Endothelial cell of umbilical vein (primary cell): ENCODE measurements at regions not wholly inside any gene's neighbourhood (a gene's known extent, or its start where the extent isn't known, plus 50 kb on each side); places are given as distances from the start of the nearest gene placed in this dataset.

Source experiments
- EZH2 ChIP-seq: IDR thresholded peaks from 2 replicates; pipeline ENCODE4 v1.6.1; 2012; ENCODE audit warnings: borderline replicate concordance, low read depth, mild to moderate bottlenecking, moderate library complexity, low read length, inconsistent platforms; ENCODE audit not compliant: severe bottlenecking
- FOS ChIP-seq: IDR thresholded peaks from 2 replicates; pipeline ENCODE4 v1.6.1; 2011; ENCODE audit warnings: mild to moderate bottlenecking, low read length, moderate library complexity, borderline replicate concordance; ENCODE audit not compliant: insufficient read depth
- GATA2 ChIP-seq: IDR thresholded peaks from 2 replicates; pipeline ENCODE4 v1.7.0; 2011; ENCODE audit warnings: low read depth, mild to moderate bottlenecking, moderate library complexity, mixed read lengths, low read length; ENCODE audit not compliant: insufficient read length, insufficient read depth
- JUN ChIP-seq: IDR thresholded peaks from 2 replicates; pipeline ENCODE4 v1.6.1; 2011; ENCODE audit warnings: borderline replicate concordance, low read depth; ENCODE audit not compliant: insufficient read length, insufficient read depth
- MAX ChIP-seq: IDR thresholded peaks from 2 replicates; pipeline ENCODE4 v1.6.1; 2011; ENCODE audit not compliant: insufficient read depth, insufficient read length
- MYC ChIP-seq: IDR thresholded peaks from one replicate; pipeline ENCODE4 v1.6.1; 2011; ENCODE audit warnings: mild to moderate bottlenecking, low read depth, low read length
- POLR2A ChIP-seq: IDR thresholded peaks from 2 replicates; pipeline ENCODE4 v1.6.1; 2012; ENCODE audit warnings: low read depth, mild to moderate bottlenecking, control low read depth, low read length
- POLR2AphosphoS5 ChIP-seq: IDR thresholded peaks from 2 replicates; pipeline ENCODE4 v1.6.1; 2012; ENCODE audit warnings: low read depth, mild to moderate bottlenecking, control low read depth, low read length, moderate library complexity; ENCODE audit not compliant: insufficient read depth
- TF ChIP-seq, protein P1 (sequence below), 2 donors: IDR thresholded peaks; 1 replicate in 1 of 2; 2 replicates in 1 of 2; pipeline ENCODE4 v1.5.1; 2011; ENCODE audit warnings: low read length in 2 of 2, mild to moderate bottlenecking in 2 of 2, moderate library complexity in 2 of 2, control low read depth in 1 of 2, inconsistent platforms in 1 of 2, low read depth in 1 of 2; ENCODE audit not compliant: insufficient read depth in 1 of 2; ENCODE audit errors: extremely low read depth in 1 of 2

DNA sequence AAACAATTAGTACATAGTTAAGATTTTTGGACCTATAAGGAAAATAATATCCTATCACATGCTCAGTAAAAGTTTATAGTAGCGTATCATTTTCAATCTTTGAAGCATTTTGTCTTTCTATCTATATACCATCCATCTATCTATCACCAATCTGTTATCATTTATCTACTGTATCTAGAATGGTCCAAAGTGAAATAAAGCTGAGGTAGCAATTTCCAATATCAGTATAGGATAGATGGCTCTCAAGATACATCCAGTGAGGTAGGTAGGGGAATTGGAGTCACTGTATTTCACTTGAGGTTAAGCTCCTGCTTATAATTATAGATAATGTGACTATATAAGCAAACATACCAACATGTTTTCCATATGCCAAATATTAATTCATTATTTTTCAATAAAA lies 889.1 kb upstream of the CTNND2 start:
- TF ChIP-seq MAX (no peak), FOS (no peak), MYC (no peak), POLR2A (no peak), EZH2 (no peak), POLR2AphosphoS5 (no peak), JUN (no peak), GATA2 (no peak)
- TF ChIP-seq, protein P1, sequence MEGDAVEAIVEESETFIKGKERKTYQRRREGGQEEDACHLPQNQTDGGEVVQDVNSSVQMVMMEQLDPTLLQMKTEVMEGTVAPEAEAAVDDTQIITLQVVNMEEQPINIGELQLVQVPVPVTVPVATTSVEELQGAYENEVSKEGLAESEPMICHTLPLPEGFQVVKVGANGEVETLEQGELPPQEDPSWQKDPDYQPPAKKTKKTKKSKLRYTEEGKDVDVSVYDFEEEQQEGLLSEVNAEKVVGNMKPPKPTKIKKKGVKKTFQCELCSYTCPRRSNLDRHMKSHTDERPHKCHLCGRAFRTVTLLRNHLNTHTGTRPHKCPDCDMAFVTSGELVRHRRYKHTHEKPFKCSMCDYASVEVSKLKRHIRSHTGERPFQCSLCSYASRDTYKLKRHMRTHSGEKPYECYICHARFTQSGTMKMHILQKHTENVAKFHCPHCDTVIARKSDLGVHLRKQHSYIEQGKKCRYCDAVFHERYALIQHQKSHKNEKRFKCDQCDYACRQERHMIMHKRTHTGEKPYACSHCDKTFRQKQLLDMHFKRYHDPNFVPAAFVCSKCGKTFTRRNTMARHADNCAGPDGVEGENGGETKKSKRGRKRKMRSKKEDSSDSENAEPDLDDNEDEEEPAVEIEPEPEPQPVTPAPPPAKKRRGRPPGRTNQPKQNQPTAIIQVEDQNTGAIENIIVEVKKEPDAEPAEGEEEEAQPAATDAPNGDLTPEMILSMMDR (IDR thresholded peaks at IDR 0.05; ENCODE audit: extremely low read depth in 1 of 2, insufficient read depth in 1 of 2, low read depth in 1 of 2, low read length in 2 of 2): no peak
